Naive thymus-derived CD4-positive, alpha-beta T cell (primary cell): ENCODE measurements at regions not wholly inside any gene's neighbourhood (a gene's known extent, or its start where the extent isn't known, plus 50 kb on each side); places are given as distances from the start of the nearest gene placed in this dataset.

Experiments used
- ATAC-seq: fragments of 150-1000 bp; cut with Tn5 transposase; 2 replicates; pipeline ENCODE4 v1.10.0; 2021; ENCODE audit warnings: mild to moderate bottlenecking, moderate library complexity
- CTCF ChIA-PET: fragments of 350-600 bp; sonication (Branson Sonifier 250); formaldehyde crosslinking; loops from one replicate; lab custom pipeline; 2021; ENCODE audit warnings: antibody characterized with exemption; lab: Charles Lee
- POLR2A ChIA-PET: fragments of 350-600 bp; sonication (Branson Sonifier 250); formaldehyde crosslinking; loops from one replicate; lab custom pipeline; 2021; ENCODE audit warnings: antibody characterized with exemption, inconsistent platforms; lab: Charles Lee
- DNase-seq, 9 donors: peaks; one replicate each; pipeline versions ENCODE4 v3.0.0 to v3.0.0-alpha.2; 2020 to 2022; ENCODE audit warnings: mixed read lengths in 1 of 9
- H3K27ac ChIP-seq: one replicate; pipeline ENCODE4 v1.7.0; 2013; ENCODE audit warnings: mild to moderate bottlenecking, low read depth, low read length, moderate library complexity
- H3K27me3 ChIP-seq, 2 donors: one replicate each; pipeline ENCODE4 v1.7.0; 2013; ENCODE audit warnings: low read length in 2 of 2, mild to moderate bottlenecking in 2 of 2, moderate library complexity in 2 of 2; ENCODE audit not compliant: control insufficient read depth in 2 of 2, insufficient read depth in 2 of 2
- H3K36me3 ChIP-seq, 3 experiments: 1 replicate in 2 of 3; 2 replicates in 1 of 3; pipeline ENCODE4 v1.7.0; 2013; ENCODE audit warnings: low read length in 3 of 3, mild to moderate bottlenecking in 3 of 3, moderate library complexity in 1 of 3; ENCODE audit not compliant: insufficient read depth in 3 of 3, control insufficient read depth in 2 of 3
- H3K4me1 ChIP-seq, 2 donors: one replicate each; pipeline ENCODE4 v1.7.0; 2013; ENCODE audit warnings: low read length in 2 of 2, mild to moderate bottlenecking in 2 of 2, moderate library complexity in 1 of 2; ENCODE audit not compliant: control insufficient read depth in 2 of 2, insufficient read depth in 2 of 2
- H3K4me3 ChIP-seq: 2 replicates; pipeline ENCODE4 v1.7.0; 2013; ENCODE audit warnings: mild to moderate bottlenecking, low read length
- H3K9me3 ChIP-seq, 3 experiments: 1 replicate in 2 of 3; 2 replicates in 1 of 3; pipeline ENCODE4 v1.7.0; 2013; ENCODE audit warnings: low read length in 3 of 3; ENCODE audit not compliant: control insufficient read depth in 2 of 3
- H3K27ac Mint-ChIP-seq, 9 donors: one replicate each; pipeline ENCODE4 v1.8.0; 2020 to 2022; ENCODE audit warnings: mixed read lengths in 9 of 9, mild to moderate bottlenecking in 8 of 9, moderate library complexity in 5 of 9, inconsistent platforms in 2 of 9
- H3K27me3 Mint-ChIP-seq, 5 donors: one replicate each; pipeline ENCODE4 v1.8.0; 2021 to 2022; ENCODE audit warnings: mixed read lengths in 5 of 5, mild to moderate bottlenecking in 1 of 5
- H3K36me3 Mint-ChIP-seq, 5 donors: one replicate each; pipeline ENCODE4 v1.8.0; 2020 to 2022; ENCODE audit warnings: mixed read lengths in 5 of 5, mild to moderate bottlenecking in 3 of 5, inconsistent platforms in 1 of 5
- H3K4me1 Mint-ChIP-seq, 7 donors: one replicate each; pipeline ENCODE4 v1.8.0; 2020 to 2022; ENCODE audit warnings: mixed read lengths in 7 of 7, mild to moderate bottlenecking in 3 of 7, inconsistent platforms in 1 of 7
- H3K4me3 Mint-ChIP-seq, 10 donors: one replicate each; pipeline ENCODE4 v1.8.0; 2020 to 2022; ENCODE audit warnings: mild to moderate bottlenecking in 10 of 10, mixed read lengths in 10 of 10, moderate library complexity in 6 of 10, inconsistent platforms in 2 of 10
- H3K9me3 Mint-ChIP-seq, 11 donors: one replicate each; pipeline ENCODE4 v1.8.0; 2020 to 2022; ENCODE audit warnings: mixed read lengths in 11 of 11, mild to moderate bottlenecking in 4 of 11, inconsistent platforms in 1 of 11, moderate library complexity in 1 of 11
- intact Hi-C, 2 donors: fragments of 100-400 bp; cut with micrococcal nuclease; formaldehyde crosslinking; loops; one replicate each; pipeline ENCODE4 v1.15.1; 2023

GRCh38 chr7:17520941-17521340, 222.5 kb downstream of the AHR start:
- H3K9me3 Mint-ChIP-seq: no peaks in the 10 kb centered on the region
- H3K27ac Mint-ChIP-seq: no peak overlapping the region
- no peaks in the 10 kb centered on the region for H3K9me3 ChIP-seq
- no peak overlapping the region for H3K27ac ChIP-seq
- peaks cover 0 to 16% (median 5%) of the 10 kb centered on the region in 5 donors for H3K27me3 Mint-ChIP-seq
- no peak for DNase-seq
- H3K4me3 ChIP-seq: no peak overlapping the region
- POLR2A ChIA-PET: no interaction called here
- intact Hi-C loops: no loop called here
- CTCF ChIA-PET: interaction anchor here (1.2 kb wide), 1 partner anchor 9 kb away, joined by 3 read pairs; no protein-coding TSS in a partner anchor
- H3K4me1 ChIP-seq: no peaks in the 10 kb centered on the region
- peaks cover 0 to 11% (median 0%) of the 10 kb centered on the region in 7 donors for H3K4me1 Mint-ChIP-seq
- no peaks in the 10 kb centered on the region for H3K36me3 ChIP-seq
- no peak overlapping the region for H3K4me3 Mint-ChIP-seq
- H3K36me3 Mint-ChIP-seq: no peaks in the 10 kb centered on the region
- no peaks in the 10 kb centered on the region for H3K27me3 ChIP-seq
- no peak for ATAC-seq

GRCh38 chr7:17521437-17521836, 223.0 kb downstream of the AHR start:
- Mint-ChIP-seq H3K9me3 (no peaks in the 10 kb centered on the region), H3K4me1 (peaks cover 0 to 11% (median 0%) of the 10 kb centered on the region in 7 donors), H3K27ac (no peak overlapping the region), H3K4me3 (no peak overlapping the region), H3K36me3 (no peaks in the 10 kb centered on the region), H3K27me3 (peaks cover 0 to 16% (median 3%) of the 10 kb centered on the region in 5 donors)
- ChIA-PET POLR2A (no interaction called here), CTCF (interaction anchor here (0.6 to 1.2 kb wide), 2 partner anchors 10 to 26 kb away, joined by 3 read pairs; no protein-coding TSS in a partner anchor)
- Histone ChIP-seq H3K4me3 (no peak overlapping the region), H3K4me1 (no peaks in the 10 kb centered on the region), H3K27ac (no peak overlapping the region), H3K9me3 (no peaks in the 10 kb centered on the region), H3K36me3 (no peaks in the 10 kb centered on the region), H3K27me3 (no peaks in the 10 kb centered on the region)
- ATAC-seq: no peak
- intact Hi-C loops: no loop called here
- DNase-seq: no peak

- H3K27ac ChIP-seq: no peak overlapping the region
- no peaks in the 10 kb centered on the region for H3K4me1 ChIP-seq
- POLR2A ChIA-PET: no interaction called here
- H3K9me3 Mint-ChIP-seq: peaks cover 0 to 1% (median 0%) of the 10 kb centered on the region in 11 donors
- H3K27me3 ChIP-seq: no peaks in the 10 kb centered on the region
- peaks cover 0 to 8% (median 2%) of the 10 kb centered on the region in 5 donors for H3K27me3 Mint-ChIP-seq
- H3K27ac Mint-ChIP-seq: no peak overlapping the region
- CTCF ChIA-PET: no interaction called here
- DNase-seq (no peak), ATAC-seq (no peak)
- H3K4me1 Mint-ChIP-seq: peaks cover 0 to 11% (median 0%) of the 10 kb centered on the region in 7 donors
- no peaks in the 10 kb centered on the region for H3K9me3 ChIP-seq
- no peak overlapping the region for H3K4me3 Mint-ChIP-seq
- no peaks in the 10 kb centered on the region for H3K36me3 Mint-ChIP-seq
- H3K36me3 ChIP-seq: no peaks in the 10 kb centered on the region
- no peak overlapping the region for H3K4me3 ChIP-seq
- intact Hi-C loops: no loop called here
Observed at GRCh38 chr7:17523813-17524739, 225.6 kb downstream of the AHR start.

GRCh38 chr7:17524746-17525145, 226.3 kb downstream of the AHR start:
- peaks cover 0 to 9% (median 2%) of the 10 kb centered on the region in 5 donors for H3K27me3 Mint-ChIP-seq
- H3K36me3 Mint-ChIP-seq: no peaks in the 10 kb centered on the region
- no peaks in the 10 kb centered on the region for H3K9me3 ChIP-seq
- H3K4me3 ChIP-seq: no peak overlapping the region
- H3K4me1 Mint-ChIP-seq: peaks cover 0 to 11% (median 0%) of the 10 kb centered on the region in 7 donors
- H3K4me1 ChIP-seq: no peaks in the 10 kb centered on the region
- intact Hi-C loops: no loop called here
- H3K36me3 ChIP-seq: no peaks in the 10 kb centered on the region
- ChIA-PET CTCF (no interaction called here), POLR2A (no interaction called here)
- no peaks in the 10 kb centered on the region for H3K27me3 ChIP-seq
- no peak overlapping the region for H3K27ac Mint-ChIP-seq
- DNase-seq (no peak), ATAC-seq (no peak)
- no peak overlapping the region for H3K4me3 Mint-ChIP-seq
- no peak overlapping the region for H3K27ac ChIP-seq
- H3K9me3 Mint-ChIP-seq: peaks cover 0 to 1% (median 0%) of the 10 kb centered on the region in 11 donors

- no peak overlapping the region for H3K4me3 Mint-ChIP-seq
- peaks cover 0 to 10% (median 0%) of the 10 kb centered on the region in 7 donors for H3K4me1 Mint-ChIP-seq
- no peaks in the 10 kb centered on the region for H3K9me3 ChIP-seq
- H3K36me3 ChIP-seq: no peaks in the 10 kb centered on the region
- H3K4me3 ChIP-seq: no peak overlapping the region
- no peaks in the 10 kb centered on the region for H3K36me3 Mint-ChIP-seq
- H3K4me1 ChIP-seq: no peaks in the 10 kb centered on the region
- ATAC-seq (no peak), DNase-seq (no peak)
- H3K27ac ChIP-seq: no peak overlapping the region
- intact Hi-C loops: no loop called here
- no peaks in the 10 kb centered on the region for H3K27me3 ChIP-seq
- no peak overlapping the region for H3K27ac Mint-ChIP-seq
- ChIA-PET CTCF (no interaction called here), POLR2A (no interaction called here)
- H3K27me3 Mint-ChIP-seq: peaks cover 0 to 9% (median 3%) of the 10 kb centered on the region in 5 donors
- peaks cover 0 to 1% (median 0%) of the 10 kb centered on the region in 11 donors for H3K9me3 Mint-ChIP-seq
Observed at GRCh38 chr7:17526621-17527020, 228.2 kb downstream of the AHR start.

GRCh38 chr7:17528636-17529035, 230.2 kb downstream of the AHR start:
- H3K9me3 Mint-ChIP-seq: peaks cover 0 to 1% (median 0%) of the 10 kb centered on the region in 11 donors
- peaks cover 2 to 13% (median 7%) of the 10 kb centered on the region in 5 donors for H3K27me3 Mint-ChIP-seq
- Histone ChIP-seq H3K36me3 (no peaks in the 10 kb centered on the region), H3K9me3 (no peaks in the 10 kb centered on the region), H3K27ac (no peak overlapping the region), H3K4me3 (no peak overlapping the region), H3K27me3 (no peaks in the 10 kb centered on the region), H3K4me1 (no peaks in the 10 kb centered on the region)
- peaks cover 0 to 16% (median 0%) of the 10 kb centered on the region in 7 donors for H3K4me1 Mint-ChIP-seq
- POLR2A ChIA-PET: no interaction called here
- H3K27ac Mint-ChIP-seq: no peak overlapping the region
- ATAC-seq: no peak
- H3K36me3 Mint-ChIP-seq: no peaks in the 10 kb centered on the region
- intact Hi-C loops: no loop called here
- CTCF ChIA-PET: no interaction called here
- H3K4me3 Mint-ChIP-seq: no peak overlapping the region
- no peak for DNase-seq
